Esophagus muscularis mucosa (tissue), 3 donors: ENCODE measurements at regions not wholly inside any gene's neighbourhood (a gene's known extent, or its start where the extent isn't known, plus 50 kb on each side); places are given as distances from the start of the nearest gene placed in this dataset.

ENCODE experiments used
- CTCF ChIP-seq, 3 experiments: fragments of 200-600 bp in 2 of 3; fragments of 450-650 bp in 1 of 3; sonication (generic) in 2 of 3; IDR thresholded peaks; one replicate each; pipeline ENCODE4 v1.5.1; 2017 to 2019; ENCODE audit warnings: antibody characterized with exemption in 3 of 3, mild to moderate bottlenecking in 2 of 3, moderate library complexity in 1 of 3
- POLR2A ChIP-seq: fragments of 450-650 bp; IDR thresholded peaks from one replicate; pipeline ENCODE4 v1.6.1; 2017; ENCODE audit warnings: antibody characterized with exemption, moderate library complexity, mild to moderate bottlenecking, low read depth

GRCh38 chr2:122315306-122315705, 559.9 kb downstream of the TSN start:
- TF ChIP-seq POLR2A = no peak
- TF ChIP-seq CTCF (IDR thresholded peaks at IDR 0.05) = no peak
